Liver (tissue), 8 donors: ENCODE measurements at regions not wholly inside any gene's neighbourhood (a gene's known extent, or its start where the extent isn't known, plus 50 kb on each side); places are given as distances from the start of the nearest gene placed in this dataset.

ENCODE experiments used
- DNase-seq: peaks from one replicate; pipeline ENCODE4 v3.0.0-alpha.2; 2017; ENCODE audit warnings: low spot score
- H3K27ac ChIP-seq, 2 donors: one replicate each; pipeline ENCODE4 v1.7.0; 2013; ENCODE audit warnings: inconsistent platforms in 2 of 2, low read length in 2 of 2, control low read depth in 1 of 2, low read depth in 1 of 2, mild to moderate bottlenecking in 1 of 2
- H3K27me3 ChIP-seq, 4 donors: one replicate each; pipeline versions ENCODE4 v1.6.1 to v1.7.0; 2013; ENCODE audit warnings: low read length in 3 of 4, inconsistent platforms in 1 of 4, mild to moderate bottlenecking in 1 of 4, moderate library complexity in 1 of 4; ENCODE audit not compliant: control insufficient read depth in 4 of 4, insufficient read depth in 4 of 4
- H3K36me3 ChIP-seq, 4 donors: one replicate each; pipeline versions ENCODE4 v1.6.1 to v1.7.0; 2013; ENCODE audit warnings: low read length in 3 of 4, mild to moderate bottlenecking in 3 of 4, low read depth in 1 of 4, moderate library complexity in 1 of 4; ENCODE audit not compliant: control insufficient read depth in 4 of 4, insufficient read depth in 3 of 4
- H3K4me1 ChIP-seq, 4 donors: one replicate each; pipeline versions ENCODE4 v1.6.1 to v1.7.0; 2013; ENCODE audit warnings: low read length in 3 of 4, mild to moderate bottlenecking in 3 of 4, moderate library complexity in 1 of 4; ENCODE audit not compliant: control insufficient read depth in 4 of 4, insufficient read depth in 4 of 4
- H3K4me3 ChIP-seq, 3 donors: one replicate each; pipeline versions ENCODE4 v1.6.1 to v1.7.0; 2013; ENCODE audit warnings: low read length in 3 of 3, control low read depth in 1 of 3, low read depth in 1 of 3, mild to moderate bottlenecking in 1 of 3
- H3K9ac ChIP-seq, 2 donors: one replicate each; pipeline ENCODE4 v1.7.0; 2013; ENCODE audit warnings: low read length in 2 of 2, mild to moderate bottlenecking in 2 of 2, moderate library complexity in 2 of 2, control low read depth in 1 of 2, low read depth in 1 of 2
- H3K9me3 ChIP-seq, 4 donors: one replicate each; pipeline versions ENCODE4 v1.6.1 to v1.7.0; 2013; ENCODE audit warnings: low read length in 3 of 4; ENCODE audit not compliant: control insufficient read depth in 4 of 4
- EGR1 ChIP-seq, 2 donors: IDR thresholded peaks; 2 replicates each; pipeline ENCODE4 v1.6.1; 2016 to 2018; ENCODE audit warnings: antibody characterized with exemption in 2 of 2, low read depth in 2 of 2
- FOXA1 ChIP-seq: IDR thresholded peaks from 2 replicates; pipeline ENCODE4 v1.6.1; 2016; ENCODE audit warnings: antibody characterized with exemption
- FOXA2 ChIP-seq: IDR thresholded peaks from 2 replicates; pipeline ENCODE4 v1.6.1; 2016; ENCODE audit warnings: antibody characterized with exemption
- GABPA ChIP-seq, 2 donors: IDR thresholded peaks in 1 of 2; conservative IDR thresholded peaks in 1 of 2; 2 replicates each; pipeline ENCODE4 v1.6.1; 2016; ENCODE audit warnings: antibody characterized with exemption in 2 of 2, mild to moderate bottlenecking in 1 of 2, moderate library complexity in 1 of 2
- HNF4A ChIP-seq, 2 donors: conservative IDR thresholded peaks; 2 replicates each; pipeline ENCODE4 v1.6.1; 2016; ENCODE audit warnings: antibody characterized with exemption in 2 of 2, mild to moderate bottlenecking in 2 of 2
- HNF4G ChIP-seq: IDR thresholded peaks from 2 replicates; pipeline ENCODE4 v1.6.1; 2016; ENCODE audit warnings: antibody characterized with exemption
- JUND ChIP-seq, 2 donors: IDR thresholded peaks; 2 replicates each; pipeline ENCODE4 v1.6.1; 2016; ENCODE audit warnings: antibody characterized with exemption in 2 of 2
- NR2F2 ChIP-seq: IDR thresholded peaks from 2 replicates; pipeline ENCODE4 v1.6.1; 2016; ENCODE audit warnings: antibody characterized with exemption
- RAD21 ChIP-seq, 2 donors: IDR thresholded peaks; 2 replicates each; pipeline ENCODE4 v1.6.1; 2016; ENCODE audit warnings: antibody characterized with exemption in 2 of 2, mild to moderate bottlenecking in 2 of 2
- REST ChIP-seq: IDR thresholded peaks from 2 replicates; pipeline ENCODE4 v1.6.1; 2016; ENCODE audit warnings: antibody characterized with exemption, mild to moderate bottlenecking
- RXRA ChIP-seq, 2 donors: IDR thresholded peaks; 2 replicates each; pipeline ENCODE4 v1.6.1; 2017 to 2018; ENCODE audit warnings: antibody characterized with exemption in 2 of 2, mild to moderate bottlenecking in 1 of 2
- SP1 ChIP-seq: IDR thresholded peaks from 2 replicates; pipeline ENCODE4 v1.6.1; 2018; ENCODE audit warnings: antibody characterized with exemption, mild to moderate bottlenecking
- TAF1 ChIP-seq: conservative IDR thresholded peaks from 2 replicates; pipeline ENCODE4 v1.6.1; 2016; ENCODE audit warnings: antibody characterized with exemption, mild to moderate bottlenecking
- YY1 ChIP-seq: IDR thresholded peaks from 2 replicates; pipeline ENCODE4 v1.6.1; 2016; ENCODE audit warnings: antibody characterized with exemption, mild to moderate bottlenecking
- WGBS: extraction: QIAGEN DNeasy Blood & Tissue Kit; methylation state at CpG from one replicate; pipeline ENCODE4 v1.1.7; 2013; 5-methylcytosine and 5-hydroxymethylcytosine counted together
- TF ChIP-seq, protein P1 (sequence below): IDR thresholded peaks from 2 replicates; pipeline ENCODE4 v1.6.1; 2016; ENCODE audit warnings: antibody characterized with exemption
- TF ChIP-seq, protein P2 (sequence below): fragments of 150-350 bp; IDR thresholded peaks from 2 replicates; pipeline ENCODE4 v1.5.1; 2017; ENCODE audit warnings: improper control_type of control experiment, low read depth, low read length; ENCODE audit not compliant: missing input control
- TF ChIP-seq, protein P3 (sequence below): IDR thresholded peaks from 2 replicates; pipeline ENCODE4 v1.6.1; 2016; ENCODE audit warnings: antibody characterized with exemption
- donor health status: healthy.
- donor health status: healthy.
- donor health status: healthy.
- donor health status: healthy.
- donor health status: healthy.

- no peak overlapping the region for H3K27ac ChIP-seq
- no peak overlapping the region for H3K9ac ChIP-seq
- no peak for DNase-seq
- TF ChIP-seq SP1: no peak
- WGBS: 72% methylated on average over 12 of the region's 12 CpGs
- H3K27me3 ChIP-seq: no peaks in the 10 kb centered on the region
- H3K4me1 ChIP-seq: no peaks in the 10 kb centered on the region
- no peaks in the 10 kb centered on the region for H3K9me3 ChIP-seq
- no peaks in the 10 kb centered on the region for H3K36me3 ChIP-seq
- H3K4me3 ChIP-seq: no peak overlapping the region
Measured at GRCh38 chr22:26804911-26805539, 147.6 kb downstream of the MIAT start.

DNA sequence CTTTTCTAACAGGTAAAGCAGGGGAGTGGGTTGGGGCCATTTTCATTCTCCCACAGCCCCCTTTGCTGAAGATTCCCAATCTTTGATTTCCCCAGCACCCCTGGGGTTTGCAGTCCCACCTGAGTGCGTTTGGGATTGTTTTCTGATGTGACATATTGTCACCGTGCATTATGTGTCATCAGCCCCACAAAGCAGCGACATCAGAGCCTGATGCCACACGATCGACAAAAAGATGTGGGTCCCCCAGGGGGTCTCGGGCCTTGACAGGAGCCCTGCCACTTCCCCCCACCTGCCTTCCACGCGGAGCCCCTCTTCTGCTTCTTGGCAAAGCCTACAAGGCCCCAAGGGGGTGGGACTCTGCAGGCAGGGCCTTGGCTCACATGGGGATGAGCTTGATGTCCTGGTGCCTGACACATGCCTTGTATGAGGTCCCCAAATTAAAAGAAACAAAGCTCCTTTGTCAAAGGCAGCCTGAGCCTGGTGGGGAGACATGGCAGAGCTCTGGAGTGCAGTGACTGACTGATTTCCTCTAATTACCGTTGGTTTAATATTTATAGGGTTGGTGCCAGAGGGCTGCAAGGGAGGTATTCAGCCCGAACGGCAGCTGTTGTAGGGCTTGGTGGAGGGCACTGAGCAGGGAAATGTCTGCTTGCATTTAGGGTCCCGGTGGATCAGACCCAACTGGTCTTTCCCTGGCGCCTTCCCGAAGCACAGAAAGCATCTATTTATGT is 149.2 kb downstream of the MIAT start:
- TF ChIP-seq NR2F2 (no peak), HNF4G (no peak), REST (no peak), HNF4A (conservative IDR thresholded peaks at IDR 0.05) (no peak), YY1 (no peak), TAF1 (no peak), RXRA (IDR thresholded peaks at IDR 0.05) (no peak), JUND (IDR thresholded peaks at IDR 0.05) (no peak), FOXA1 (no peak), EGR1 (IDR thresholded peaks at IDR 0.05; ENCODE audit: low read depth in 2 of 2) (no peak), GABPA (IDR thresholded peaks at IDR 0.05 in 1 of 2, conservative IDR thresholded peaks at IDR 0.05 in 1 of 2) (no peak), RAD21 (IDR thresholded peaks at IDR 0.05) (no peak), FOXA2 (no peak)
- TF ChIP-seq, protein P1, sequence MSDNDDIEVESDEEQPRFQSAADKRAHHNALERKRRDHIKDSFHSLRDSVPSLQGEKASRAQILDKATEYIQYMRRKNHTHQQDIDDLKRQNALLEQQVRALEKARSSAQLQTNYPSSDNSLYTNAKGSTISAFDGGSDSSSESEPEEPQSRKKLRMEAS: no peak
- TF ChIP-seq, protein P2, sequence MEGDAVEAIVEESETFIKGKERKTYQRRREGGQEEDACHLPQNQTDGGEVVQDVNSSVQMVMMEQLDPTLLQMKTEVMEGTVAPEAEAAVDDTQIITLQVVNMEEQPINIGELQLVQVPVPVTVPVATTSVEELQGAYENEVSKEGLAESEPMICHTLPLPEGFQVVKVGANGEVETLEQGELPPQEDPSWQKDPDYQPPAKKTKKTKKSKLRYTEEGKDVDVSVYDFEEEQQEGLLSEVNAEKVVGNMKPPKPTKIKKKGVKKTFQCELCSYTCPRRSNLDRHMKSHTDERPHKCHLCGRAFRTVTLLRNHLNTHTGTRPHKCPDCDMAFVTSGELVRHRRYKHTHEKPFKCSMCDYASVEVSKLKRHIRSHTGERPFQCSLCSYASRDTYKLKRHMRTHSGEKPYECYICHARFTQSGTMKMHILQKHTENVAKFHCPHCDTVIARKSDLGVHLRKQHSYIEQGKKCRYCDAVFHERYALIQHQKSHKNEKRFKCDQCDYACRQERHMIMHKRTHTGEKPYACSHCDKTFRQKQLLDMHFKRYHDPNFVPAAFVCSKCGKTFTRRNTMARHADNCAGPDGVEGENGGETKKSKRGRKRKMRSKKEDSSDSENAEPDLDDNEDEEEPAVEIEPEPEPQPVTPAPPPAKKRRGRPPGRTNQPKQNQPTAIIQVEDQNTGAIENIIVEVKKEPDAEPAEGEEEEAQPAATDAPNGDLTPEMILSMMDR: no peak
- TF ChIP-seq, protein P3, sequence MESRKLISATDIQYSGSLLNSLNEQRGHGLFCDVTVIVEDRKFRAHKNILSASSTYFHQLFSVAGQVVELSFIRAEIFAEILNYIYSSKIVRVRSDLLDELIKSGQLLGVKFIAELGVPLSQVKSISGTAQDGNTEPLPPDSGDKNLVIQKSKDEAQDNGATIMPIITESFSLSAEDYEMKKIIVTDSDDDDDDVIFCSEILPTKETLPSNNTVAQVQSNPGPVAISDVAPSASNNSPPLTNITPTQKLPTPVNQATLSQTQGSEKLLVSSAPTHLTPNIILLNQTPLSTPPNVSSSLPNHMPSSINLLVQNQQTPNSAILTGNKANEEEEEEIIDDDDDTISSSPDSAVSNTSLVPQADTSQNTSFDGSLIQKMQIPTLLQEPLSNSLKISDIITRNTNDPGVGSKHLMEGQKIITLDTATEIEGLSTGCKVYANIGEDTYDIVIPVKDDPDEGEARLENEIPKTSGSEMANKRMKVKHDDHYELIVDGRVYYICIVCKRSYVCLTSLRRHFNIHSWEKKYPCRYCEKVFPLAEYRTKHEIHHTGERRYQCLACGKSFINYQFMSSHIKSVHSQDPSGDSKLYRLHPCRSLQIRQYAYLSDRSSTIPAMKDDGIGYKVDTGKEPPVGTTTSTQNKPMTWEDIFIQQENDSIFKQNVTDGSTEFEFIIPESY: no peak
- Histone ChIP-seq H3K27me3 (no peaks in the 10 kb centered on the region), H3K27ac (no peak overlapping the region), H3K4me3 (no peak overlapping the region), H3K4me1 (no peaks in the 10 kb centered on the region), H3K36me3 (no peaks in the 10 kb centered on the region), H3K9me3 (no peaks in the 10 kb centered on the region), H3K9ac (no peak overlapping the region)
- WGBS: 86% methylated on average over 14 of the region's 14 CpGs
- DNase-seq: no peak
